Duodenal mucosa (tissue), 2 donors: ENCODE measurements at regions not wholly inside any gene's neighbourhood (a gene's known extent, or its start where the extent isn't known, plus 50 kb on each side); places are given as distances from the start of the nearest gene placed in this dataset.

Source experiments
- H3K27ac ChIP-seq: one replicate; pipeline ENCODE4 v1.7.0; 2013; ENCODE audit warnings: low read depth, low read length
- H3K27me3 ChIP-seq, 2 donors: one replicate each; pipeline ENCODE4 v1.7.0; 2013; ENCODE audit warnings: low read length in 2 of 2, control low read depth in 1 of 2; ENCODE audit not compliant: insufficient read depth in 2 of 2, control insufficient read depth in 1 of 2
- H3K36me3 ChIP-seq, 2 donors: one replicate each; pipeline ENCODE4 v1.7.0; 2013; ENCODE audit warnings: low read length in 2 of 2, control low read depth in 1 of 2; ENCODE audit not compliant: insufficient read depth in 2 of 2, control insufficient read depth in 1 of 2
- H3K4me1 ChIP-seq, 2 donors: one replicate each; pipeline ENCODE4 v1.7.0; 2013; ENCODE audit warnings: low read length in 2 of 2, control low read depth in 1 of 2; ENCODE audit not compliant: insufficient read depth in 2 of 2, control insufficient read depth in 1 of 2
- H3K4me3 ChIP-seq, 2 donors: one replicate each; pipeline ENCODE4 v1.7.0; 2013; ENCODE audit warnings: low read length in 2 of 2, low read depth in 1 of 2
- H3K9ac ChIP-seq, 2 donors: one replicate each; pipeline ENCODE4 v1.7.0; 2013; ENCODE audit warnings: low read length in 2 of 2, low read depth in 1 of 2
- H3K9me3 ChIP-seq, 2 donors: one replicate each; pipeline ENCODE4 v1.7.0; 2013; ENCODE audit warnings: low read length in 2 of 2, control low read depth in 1 of 2; ENCODE audit not compliant: control insufficient read depth in 1 of 2

GRCh38 chr16:87190288-87191230 lies 126.6 kb downstream of the C16orf95 start:
- H3K27me3 ChIP-seq: no peaks in the 10 kb centered on the region
- H3K9ac ChIP-seq: no peak overlapping the region
- H3K4me1 ChIP-seq: no peaks in the 10 kb centered on the region
- H3K36me3 ChIP-seq: peaks cover 0 to 3% of the 10 kb centered on the region in 2 donors
- no peak overlapping the region for H3K27ac ChIP-seq
- H3K9me3 ChIP-seq: peaks cover 16 to 26% of the 10 kb centered on the region in 2 donors
- H3K4me3 ChIP-seq: no peak overlapping the region

DNA sequence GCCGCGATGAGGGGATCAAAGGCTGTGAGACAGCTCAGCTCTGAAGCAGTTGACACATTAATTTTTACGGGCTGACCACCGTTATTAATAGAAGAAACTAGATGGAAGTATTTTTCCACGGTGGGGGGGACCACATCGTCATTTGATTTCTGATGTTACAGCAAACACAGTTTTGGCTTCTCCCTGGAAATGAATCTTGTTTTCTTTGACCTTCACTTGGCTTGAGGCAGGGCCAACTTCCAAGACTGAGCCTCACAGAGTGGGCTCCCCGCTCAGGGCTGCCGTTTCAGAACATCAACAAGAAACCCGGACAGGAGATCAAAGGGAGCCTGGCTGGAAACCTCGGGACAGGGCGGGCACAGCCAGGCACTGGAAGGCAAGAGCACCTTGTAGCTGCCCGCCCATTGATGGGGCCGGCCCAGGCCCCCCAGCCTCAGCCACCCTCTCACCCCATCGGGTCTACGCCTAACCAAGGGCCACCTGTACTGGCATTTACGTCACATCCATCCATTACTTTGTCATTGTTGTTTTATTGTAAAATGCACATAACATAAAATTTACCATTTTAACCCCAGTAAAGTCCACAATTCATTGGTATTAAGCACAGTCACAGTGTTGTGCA lies 124.6 kb downstream of the C16orf95 start:
- Histone ChIP-seq H3K4me3 (no peak overlapping the region), H3K36me3 (peaks cover 0 to 3% of the 10 kb centered on the region in 2 donors), H3K9ac (no peak overlapping the region), H3K9me3 (peaks cover 13 to 16% of the 10 kb centered on the region in 2 donors), H3K27ac (no peak overlapping the region), H3K27me3 (no peaks in the 10 kb centered on the region), H3K4me1 (no peaks in the 10 kb centered on the region)

DNA sequence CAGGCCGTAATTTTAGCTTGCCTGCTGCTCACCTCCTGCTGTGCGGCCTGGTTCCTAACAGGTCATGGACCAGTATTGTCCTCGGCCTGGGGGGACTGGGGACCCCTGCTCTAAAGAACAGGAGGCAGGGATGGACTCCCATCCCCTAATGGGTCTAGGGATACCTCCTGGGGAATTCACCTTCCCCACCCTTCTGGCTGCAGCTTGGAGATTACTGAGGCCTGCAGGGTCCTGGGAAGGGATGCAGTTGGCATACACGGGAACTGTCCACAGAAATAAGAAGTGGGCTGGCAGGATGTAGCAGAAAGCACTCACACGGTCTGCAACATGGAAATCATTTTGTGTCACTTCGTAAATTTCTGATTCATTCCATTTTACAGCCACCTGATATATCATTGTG lies 123.0 kb downstream of the C16orf95 start:
- Histone ChIP-seq H3K27me3 (no peaks in the 10 kb centered on the region), H3K27ac (no peak overlapping the region), H3K9ac (no peak overlapping the region)

DNA sequence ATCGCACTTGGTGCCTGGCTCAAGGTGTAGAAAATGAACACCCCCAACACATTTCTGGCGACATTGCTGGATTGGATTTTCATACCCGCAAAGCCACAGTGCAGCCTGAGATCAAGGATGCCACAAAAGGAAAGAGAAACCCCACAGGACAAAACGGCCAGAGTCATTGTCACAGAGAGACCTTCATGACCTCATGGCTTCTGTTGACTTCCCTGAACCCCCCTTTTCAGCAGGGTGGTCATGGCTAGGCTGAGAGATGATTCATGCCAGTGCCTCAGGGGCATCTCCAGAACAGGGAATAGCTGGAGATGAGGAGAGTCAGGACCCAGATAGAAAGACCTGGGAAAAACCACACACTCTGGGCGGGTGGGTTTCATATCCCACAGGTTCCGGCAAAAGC lies 122.0 kb downstream of the C16orf95 start:
- H3K9me3 ChIP-seq: peaks cover 5% of the 10 kb centered on the region in 2 donors
- peaks cover 0 to 5% of the 10 kb centered on the region in 2 donors for H3K27me3 ChIP-seq
- no peak overlapping the region for H3K4me3 ChIP-seq
- no peaks in the 10 kb centered on the region for H3K4me1 ChIP-seq
- no peaks in the 10 kb centered on the region for H3K36me3 ChIP-seq
- no peak overlapping the region for H3K27ac ChIP-seq
- no peak overlapping the region for H3K9ac ChIP-seq

More for the DNA sequence above, 123.0 kb downstream of the C16orf95 start:
- H3K9me3 ChIP-seq: peaks cover 6 to 10% of the 10 kb centered on the region in 2 donors
- H3K36me3 ChIP-seq: peaks cover 0 to 3% of the 10 kb centered on the region in 2 donors
- H3K4me3 ChIP-seq: no peak overlapping the region
- H3K4me1 ChIP-seq: no peaks in the 10 kb centered on the region

DNA sequence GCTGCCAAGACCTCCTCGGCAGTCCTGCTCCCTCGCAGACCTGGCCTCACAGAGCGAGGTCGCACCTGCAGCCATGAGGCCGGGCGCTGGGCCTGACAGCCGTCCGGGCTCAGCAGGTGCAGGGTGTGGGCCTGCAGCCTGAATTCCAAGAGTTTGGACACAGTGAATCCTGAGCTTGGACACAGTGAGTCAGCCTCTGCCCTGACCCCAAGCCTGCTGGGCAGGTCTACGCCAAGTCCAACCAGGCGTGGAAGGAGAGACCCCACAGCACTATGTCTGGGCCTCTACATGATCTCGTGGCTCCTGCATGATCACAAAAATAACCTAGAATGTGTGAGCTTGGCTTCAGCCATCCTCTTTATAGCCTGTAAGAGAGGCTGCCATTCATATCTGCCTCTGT lies 121.0 kb downstream of the C16orf95 start:
- Histone ChIP-seq H3K4me3 (no peak overlapping the region), H3K9ac (no peak overlapping the region), H3K36me3 (no peaks in the 10 kb centered on the region), H3K4me1 (no peaks in the 10 kb centered on the region), H3K27me3 (peaks cover 0 to 6% of the 10 kb centered on the region in 2 donors), H3K9me3 (no peaks in the 10 kb centered on the region), H3K27ac (no peak overlapping the region)

DNA sequence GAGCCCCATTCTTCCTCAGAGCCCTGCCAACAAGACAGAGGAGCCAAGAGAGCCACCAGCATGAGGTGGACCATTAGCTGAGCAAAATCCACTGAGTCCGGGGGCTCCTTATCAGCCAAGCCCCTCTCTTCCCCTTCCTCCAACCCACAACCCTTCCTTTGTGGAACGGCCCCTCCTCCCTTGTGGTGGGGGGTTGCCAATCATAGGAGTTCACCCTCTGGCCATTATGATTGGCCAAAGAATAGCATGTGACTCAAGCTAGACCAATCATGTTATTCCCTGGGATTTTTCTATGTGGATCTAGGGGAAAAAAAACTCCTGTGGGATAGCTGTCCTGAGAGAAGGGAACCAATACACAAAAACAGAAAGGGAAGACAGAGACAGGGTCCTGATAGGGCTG lies 120.5 kb downstream of the C16orf95 start:
- Histone ChIP-seq H3K27ac (no peak overlapping the region), H3K9ac (no peak overlapping the region)

DNA sequence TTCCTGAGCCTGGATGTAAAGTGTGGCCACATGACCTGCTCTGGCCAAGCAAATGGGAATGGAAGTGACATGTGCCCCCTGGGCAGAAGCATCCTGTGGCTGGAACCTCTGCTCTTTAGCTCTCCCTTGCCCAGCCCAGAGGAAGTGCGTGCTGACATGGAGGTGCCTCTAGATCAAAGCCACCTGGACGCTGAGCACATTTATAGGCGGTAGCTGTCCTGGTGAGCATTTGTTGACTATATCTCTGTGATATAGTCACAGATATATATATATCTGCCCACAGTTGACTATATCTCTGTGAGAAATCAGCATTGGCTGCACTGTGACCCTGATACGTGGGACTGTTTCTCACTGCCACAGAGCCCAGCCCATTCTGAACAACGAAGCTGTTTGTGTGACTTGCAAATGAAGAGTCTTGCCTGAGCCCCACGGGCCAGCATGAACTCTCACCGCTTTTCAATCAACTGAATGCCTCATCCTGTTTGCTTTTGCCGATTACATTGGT lies 118.8 kb downstream of the C16orf95 start:
- Histone ChIP-seq H3K27ac (no peak overlapping the region), H3K4me1 (no peaks in the 10 kb centered on the region), H3K27me3 (peaks cover 0 to 6% of the 10 kb centered on the region in 2 donors), H3K36me3 (no peaks in the 10 kb centered on the region), H3K9ac (no peak overlapping the region), H3K4me3 (no peak overlapping the region), H3K9me3 (no peaks in the 10 kb centered on the region)

More for the DNA sequence above, 120.5 kb downstream of the C16orf95 start:
- H3K4me1 ChIP-seq: no peaks in the 10 kb centered on the region
- H3K4me3 ChIP-seq: no peak overlapping the region
- no peaks in the 10 kb centered on the region for H3K36me3 ChIP-seq
- no peaks in the 10 kb centered on the region for H3K9me3 ChIP-seq
- H3K27me3 ChIP-seq: peaks cover 0 to 6% of the 10 kb centered on the region in 2 donors

DNA sequence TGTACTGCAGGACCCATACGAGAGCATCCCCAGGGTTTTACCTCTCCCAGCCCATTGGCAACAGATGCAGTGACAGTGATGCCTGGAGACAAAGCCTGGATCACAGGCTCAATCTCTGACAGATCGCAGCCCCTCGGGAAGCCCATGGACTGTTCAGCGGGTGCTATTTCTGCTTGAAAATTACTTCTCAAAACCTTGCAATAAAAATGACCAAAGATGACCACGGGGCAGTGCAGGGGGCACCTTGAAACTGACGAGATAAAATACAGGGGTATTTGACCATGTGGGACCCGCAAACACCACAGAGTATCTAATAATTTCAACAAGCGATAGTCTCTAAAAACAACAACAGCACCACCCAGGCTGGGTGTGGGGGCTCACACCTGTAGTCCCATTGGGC lies 118.3 kb downstream of the C16orf95 start:
- Histone ChIP-seq H3K4me1 (no peaks in the 10 kb centered on the region), H3K36me3 (no peaks in the 10 kb centered on the region), H3K9ac (no peak overlapping the region), H3K9me3 (no peaks in the 10 kb centered on the region), H3K4me3 (no peak overlapping the region), H3K27ac (no peak overlapping the region), H3K27me3 (peaks cover 0 to 6% of the 10 kb centered on the region in 2 donors)

GRCh38 chr16:87199379-87199778 lies 117.8 kb downstream of the C16orf95 start:
- H3K27me3 ChIP-seq: peaks cover 0 to 6% of the 10 kb centered on the region in 2 donors
- H3K9me3 ChIP-seq: no peaks in the 10 kb centered on the region
- no peak overlapping the region for H3K9ac ChIP-seq
- H3K4me3 ChIP-seq: no peak overlapping the region
- no peak overlapping the region for H3K27ac ChIP-seq
- H3K4me1 ChIP-seq: no peaks in the 10 kb centered on the region
- no peaks in the 10 kb centered on the region for H3K36me3 ChIP-seq

GRCh38 chr16:87199901-87200300 lies 117.3 kb downstream of the C16orf95 start:
- Histone ChIP-seq H3K36me3 (no peaks in the 10 kb centered on the region), H3K4me1 (no peaks in the 10 kb centered on the region), H3K27me3 (peaks cover 0 to 6% of the 10 kb centered on the region in 2 donors), H3K27ac (no peak overlapping the region), H3K9me3 (no peaks in the 10 kb centered on the region), H3K9ac (no peak overlapping the region), H3K4me3 (no peak overlapping the region)
